ENCODE measurements at regions not wholly inside any gene's neighbourhood (a gene's known extent, or its start where the extent isn't known, plus 50 kb on each side); places are given as distances from the start of the nearest gene placed in this dataset.

- Histone ChIP-seq H3K36me3 (ENCODE audit: control insufficient read depth, insufficient read depth, low read length) (no peaks in the 10 kb centered on the region), H3K27ac (ENCODE audit: low read depth, low read length) (no peak overlapping the region), H3K9me3 (ENCODE audit: control insufficient read depth, low read length) (no peaks in the 10 kb centered on the region), H3K4me3 (ENCODE audit: low read length) (no peak overlapping the region), H3K4me1 (ENCODE audit: control insufficient read depth, insufficient read depth, low read length) (no peaks in the 10 kb centered on the region), H3K27me3 (ENCODE audit: control insufficient read depth, insufficient read depth, low read length, poor library complexity, severe bottlenecking) (no peaks in the 10 kb centered on the region), H3K9ac (ENCODE audit: extremely low read depth, low read length, poor library complexity, severe bottlenecking) (no peak overlapping the region)
- H3K4me3 Mint-ChIP-seq = no peak overlapping the region
- no peaks in the 10 kb centered on the region for H3K36me3 Mint-ChIP-seq (ENCODE audit: low read depth)
- TF ChIP-seq CTCF (conservative IDR thresholded peaks at IDR 0.05) = no peak
- WGBS, 2 experiments (ENCODE audit: insufficient coverage in 1 of 2, insufficient read length in 1 of 2) = 84 to 95% methylated on average over 2 of the region's 2 CpGs
- peaks cover 4% of the 10 kb centered on the region for H3K9me3 Mint-ChIP-seq
- H3K4me1 Mint-ChIP-seq = no peaks in the 10 kb centered on the region
- H3K27ac Mint-ChIP-seq = no peak overlapping the region
- H3K27me3 Mint-ChIP-seq (ENCODE audit: insufficient read depth) = no peaks in the 10 kb centered on the region
- DNase-seq = no peak
These were observed 1291.6 kb upstream of the GYPC start for GRCh38 chr2:125364192-125364983.

- H3K36me3 ChIP-seq (ENCODE audit: control insufficient read depth, insufficient read depth, low read length) = no peaks in the 10 kb centered on the region
- no peaks in the 10 kb centered on the region for H3K9me3 ChIP-seq (ENCODE audit: control insufficient read depth, low read length)
- Mint-ChIP-seq H3K36me3 (ENCODE audit: low read depth) (no peaks in the 10 kb centered on the region), H3K27ac (no peak overlapping the region), H3K4me3 (no peak overlapping the region), H3K27me3 (ENCODE audit: insufficient read depth) (no peaks in the 10 kb centered on the region), H3K4me1 (no peaks in the 10 kb centered on the region), H3K9me3 (peaks cover 4% of the 10 kb centered on the region)
- no peak overlapping the region for H3K4me3 ChIP-seq (ENCODE audit: low read length)
- H3K4me1 ChIP-seq (ENCODE audit: control insufficient read depth, insufficient read depth, low read length) = no peaks in the 10 kb centered on the region
- DNase-seq = no peak
- H3K27ac ChIP-seq (ENCODE audit: low read depth, low read length) = no peak overlapping the region
- no peaks in the 10 kb centered on the region for H3K27me3 ChIP-seq (ENCODE audit: control insufficient read depth, insufficient read depth, low read length, poor library complexity, severe bottlenecking)
- H3K9ac ChIP-seq (ENCODE audit: extremely low read depth, low read length, poor library complexity, severe bottlenecking) = no peak overlapping the region
- WGBS, 2 experiments (ENCODE audit: insufficient coverage in 1 of 2, insufficient read length in 1 of 2) = 78 to 80% methylated on average over 1 of the region's 1 CpG
- TF ChIP-seq CTCF (conservative IDR thresholded peaks at IDR 0.05) = no peak
These were observed 1291.0 kb upstream of the GYPC start for GRCh38 chr2:125364984-125365265.

GRCh38 chr2:125371867-125372266 is 1284.1 kb upstream of the GYPC start:
- no peak overlapping the region for H3K4me3 Mint-ChIP-seq
- no peaks in the 10 kb centered on the region for H3K36me3 Mint-ChIP-seq (ENCODE audit: low read depth)
- H3K4me3 ChIP-seq (ENCODE audit: low read length) = no peak overlapping the region
- H3K9ac ChIP-seq (ENCODE audit: extremely low read depth, low read length, poor library complexity, severe bottlenecking) = no peak overlapping the region
- H3K27me3 ChIP-seq (ENCODE audit: control insufficient read depth, insufficient read depth, low read length, poor library complexity, severe bottlenecking) = no peaks in the 10 kb centered on the region
- H3K9me3 ChIP-seq (ENCODE audit: control insufficient read depth, low read length) = no peaks in the 10 kb centered on the region
- H3K27me3 Mint-ChIP-seq (ENCODE audit: insufficient read depth) = no peaks in the 10 kb centered on the region
- no peaks in the 10 kb centered on the region for H3K9me3 Mint-ChIP-seq
- H3K36me3 ChIP-seq (ENCODE audit: control insufficient read depth, insufficient read depth, low read length) = no peaks in the 10 kb centered on the region
- no peak for DNase-seq
- TF ChIP-seq CTCF (conservative IDR thresholded peaks at IDR 0.05) = no peak
- H3K4me1 ChIP-seq (ENCODE audit: control insufficient read depth, insufficient read depth, low read length) = no peaks in the 10 kb centered on the region
- H3K4me1 Mint-ChIP-seq = peaks cover 4% of the 10 kb centered on the region
- no peak overlapping the region for H3K27ac ChIP-seq (ENCODE audit: low read depth, low read length)
- no peak overlapping the region for H3K27ac Mint-ChIP-seq
